Left renal cortex interstitium (tissue), 4 donors: ENCODE measurements at regions not wholly inside any gene's neighbourhood (a gene's known extent, or its start where the extent isn't known, plus 50 kb on each side); places are given as distances from the start of the nearest gene placed in this dataset.
A peak's percentile ranks its signal among the peaks of the same experiment; 100 is the strongest.
"Not testable (repeated sequence)": the region's sequence is repeated elsewhere in the genome, so short reads cannot be mapped to it uniquely, and the experiment has no call there.

ENCODE experiments used
- DNase-seq, 4 donors: peaks; one replicate each; pipeline ENCODE4 v3.0.0-alpha.2; 2013; ENCODE audit warnings: low read depth in 4 of 4, low spot score in 2 of 4, missing footprints in 1 of 4

GRCh38 chr5:115439639-115440038, 104.9 kb downstream of the FEM1C start:
- no peak for DNase-seq

GRCh38 chr5:115439042-115439441, 105.5 kb downstream of the FEM1C start:
- no peak for DNase-seq

- no peak for DNase-seq
Measured at GRCh38 chr5:115435778-115436712, 108.5 kb downstream of the FEM1C start.

- DNase-seq, result no peak
Measured at GRCh38 chr5:115435065-115435777, 109.4 kb downstream of the FEM1C start.

- no peak for DNase-seq
Measured at GRCh38 chr5:115433918-115434317, 110.7 kb downstream of the FEM1C start.

- peak in 3 of 4 donors; percentile 21 to 48 (median 34) for DNase-seq
Measured at GRCh38 chr5:115432691-115433090, 111.9 kb downstream of the FEM1C start.

- no peak for DNase-seq
Measured at GRCh38 chr5:115431116-115431515, 113.5 kb downstream of the FEM1C start.

GRCh38 chr5:115430374-115430773, 114.2 kb downstream of the FEM1C start:
- no peak for DNase-seq

GRCh38 chr5:115429345-115429940, 115.1 kb downstream of the FEM1C start:
- no peak for DNase-seq

GRCh38 chr5:115428676-115429075, 115.9 kb downstream of the FEM1C start:
- DNase-seq, result no peak

- DNase-seq, result no peak
Measured at GRCh38 chr5:115428248-115428647, 116.3 kb downstream of the FEM1C start.

GRCh38 chr5:115424446-115424845, 120.1 kb downstream of the FEM1C start:
- DNase-seq, result no peak

GRCh38 chr5:115424030-115424429, 120.5 kb downstream of the FEM1C start:
- DNase-seq, result no peak

GRCh38 chr5:115423541-115423940, 121.0 kb downstream of the FEM1C start:
- DNase-seq, result no peak

- no peak for DNase-seq
Measured at GRCh38 chr5:115423051-115423450, 121.5 kb downstream of the FEM1C start.

GRCh38 chr5:115420812-115421211, 123.8 kb downstream of the FEM1C start:
- DNase-seq, result not testable (repeated sequence)

- DNase-seq, result no peak
Measured at GRCh38 chr5:115419846-115420585, 123.6 kb upstream of the CCDC112 start.

- no peak for DNase-seq
Measured at GRCh38 chr5:115418788-115419187, 122.3 kb upstream of the CCDC112 start.

- DNase-seq, result no peak
Measured at GRCh38 chr5:115417076-115417475, 120.6 kb upstream of the CCDC112 start.

GRCh38 chr5:115415143-115415491, 118.7 kb upstream of the CCDC112 start:
- DNase-seq, result no peak
